Ureter (tissue), 1 donor: ENCODE measurements at regions not wholly inside any gene's neighbourhood (a gene's known extent, or its start where the extent isn't known, plus 50 kb on each side); places are given as distances from the start of the nearest gene placed in this dataset.
"Not testable (repeated sequence)": the region's sequence is repeated elsewhere in the genome, so short reads cannot be mapped to it uniquely, and the experiment has no call there.

Source experiments
- DNase-seq: peaks from one replicate; pipeline ENCODE4 v3.0.0-alpha.2; 2020; ENCODE audit warnings: low spot score
- donor health status: DM: yes; HTN: yes; CAD: no.

DNA sequence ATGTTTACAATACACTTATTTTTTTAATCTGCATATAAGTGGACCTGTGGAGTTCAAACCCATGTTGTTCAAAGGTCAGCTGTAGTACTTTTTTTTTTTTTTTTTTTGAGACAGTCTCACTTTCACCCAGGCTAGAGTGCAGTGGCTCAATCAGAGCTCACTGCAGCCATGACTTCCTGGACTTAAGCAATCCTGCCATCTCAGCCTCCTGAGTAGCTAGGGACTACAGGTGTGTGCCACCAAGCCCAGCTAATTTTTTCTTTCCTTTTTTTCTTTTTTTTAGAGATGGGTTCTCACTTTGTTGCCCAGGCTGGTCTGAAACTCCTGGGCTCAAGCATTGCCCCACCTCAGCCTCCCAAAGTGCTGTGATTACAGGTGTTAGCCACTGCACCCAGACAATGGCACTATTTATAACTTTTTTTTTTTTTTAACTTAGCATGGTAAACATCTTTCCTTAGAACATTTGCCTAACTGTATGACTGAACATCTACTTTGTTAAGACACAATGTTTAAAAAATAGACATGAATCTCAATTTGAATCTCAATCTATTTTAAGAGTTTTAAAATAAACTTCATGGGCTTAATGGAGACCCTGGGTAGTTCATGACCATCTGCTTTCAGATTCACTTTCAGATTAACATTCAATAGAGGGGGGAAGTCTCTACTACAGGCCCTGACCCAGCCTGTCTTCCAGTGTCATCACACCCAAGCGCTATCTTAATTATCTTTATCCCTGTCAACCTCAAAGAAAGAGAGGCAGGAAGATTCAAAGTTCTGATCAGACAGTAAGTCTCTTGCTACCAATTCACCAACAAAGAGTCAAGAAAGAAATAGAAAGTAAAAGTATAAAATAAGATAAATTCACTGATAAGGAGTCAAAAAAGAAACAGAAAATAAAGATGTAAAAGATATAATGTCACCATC lies 97.7 kb upstream of the DOCK9 start:
- no peak for DNase-seq

GRCh38 chr13:99078017-99078771 lies 100.3 kb upstream of the DOCK9 start:
- DNase-seq, result no peak

DNA sequence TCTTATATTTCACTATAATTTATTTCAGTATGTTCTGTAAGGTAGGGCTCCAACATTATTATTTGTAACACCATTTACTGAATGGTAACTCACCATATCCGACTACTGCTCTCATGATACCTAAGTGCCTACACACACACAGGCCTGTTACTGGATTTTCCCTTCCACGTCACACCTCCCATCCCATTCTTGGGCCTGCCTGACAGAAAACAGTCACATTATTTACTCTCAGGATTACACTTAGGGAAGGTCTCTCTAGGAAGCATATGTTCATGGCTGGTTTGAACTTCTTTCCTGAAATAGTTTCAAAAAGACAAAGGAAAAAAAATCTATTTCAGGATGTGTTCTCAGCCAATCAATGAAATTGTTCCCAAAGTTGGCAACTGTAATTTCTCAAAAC lies 102.3 kb upstream of the DOCK9 start:
- no peak for DNase-seq

- no peak for DNase-seq
Measured at GRCh38 chr13:99083981-99084380, 106.1 kb upstream of the DOCK9 start.

- DNase-seq, result no peak
Measured at GRCh38 chr13:99085139-99085807, 107.4 kb upstream of the DOCK9 start.

GRCh38 chr13:99085808-99086266 lies 108.0 kb upstream of the DOCK9 start:
- peak; percentile 55 for DNase-seq

GRCh38 chr13:99086267-99087097 lies 108.6 kb upstream of the DOCK9 start:
- peak; percentile 46 for DNase-seq

DNA sequence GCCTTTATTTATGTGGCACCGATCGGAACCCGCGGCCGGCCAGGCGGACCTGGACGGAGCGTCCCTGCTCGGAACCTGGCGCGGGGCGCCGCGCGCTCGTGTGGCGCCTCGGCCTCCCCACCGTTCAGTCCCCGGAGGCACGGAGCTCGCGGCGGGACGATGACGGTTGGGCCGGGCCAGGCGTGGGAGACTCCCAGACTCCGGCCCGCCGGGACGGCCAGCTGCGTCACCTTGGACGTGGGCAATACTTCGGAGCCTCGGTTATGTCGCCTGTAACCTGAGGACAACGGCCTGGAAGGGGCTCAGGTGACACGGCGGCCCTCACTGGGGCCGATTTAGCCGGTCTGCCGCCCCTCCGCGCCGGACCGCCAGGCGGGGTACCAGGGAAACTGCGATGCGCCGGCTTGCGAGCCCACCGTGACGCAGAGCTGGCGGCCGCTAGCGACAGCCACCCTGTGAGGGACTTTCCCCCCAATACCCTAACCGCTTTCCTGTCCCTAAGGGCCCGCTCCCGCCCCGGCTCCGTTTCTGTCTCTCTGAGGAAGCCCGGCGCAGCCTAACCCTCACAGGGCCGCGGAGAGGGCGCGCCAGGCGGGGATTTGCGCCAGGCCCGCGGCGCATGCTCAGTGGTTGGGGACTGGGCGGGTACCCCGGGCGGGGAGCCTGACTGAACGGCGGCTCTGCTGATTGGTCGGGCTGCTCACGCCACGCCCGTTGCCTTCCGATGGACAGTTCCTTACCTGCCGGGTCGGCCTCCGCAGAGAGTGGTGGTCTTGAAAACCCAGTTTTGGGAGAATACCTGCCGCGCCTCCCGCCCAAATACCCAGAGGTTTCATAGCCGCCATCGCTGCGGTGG lies 109.5 kb upstream of the DOCK9 start:
- DNase-seq, result peak; percentile 94

DNA sequence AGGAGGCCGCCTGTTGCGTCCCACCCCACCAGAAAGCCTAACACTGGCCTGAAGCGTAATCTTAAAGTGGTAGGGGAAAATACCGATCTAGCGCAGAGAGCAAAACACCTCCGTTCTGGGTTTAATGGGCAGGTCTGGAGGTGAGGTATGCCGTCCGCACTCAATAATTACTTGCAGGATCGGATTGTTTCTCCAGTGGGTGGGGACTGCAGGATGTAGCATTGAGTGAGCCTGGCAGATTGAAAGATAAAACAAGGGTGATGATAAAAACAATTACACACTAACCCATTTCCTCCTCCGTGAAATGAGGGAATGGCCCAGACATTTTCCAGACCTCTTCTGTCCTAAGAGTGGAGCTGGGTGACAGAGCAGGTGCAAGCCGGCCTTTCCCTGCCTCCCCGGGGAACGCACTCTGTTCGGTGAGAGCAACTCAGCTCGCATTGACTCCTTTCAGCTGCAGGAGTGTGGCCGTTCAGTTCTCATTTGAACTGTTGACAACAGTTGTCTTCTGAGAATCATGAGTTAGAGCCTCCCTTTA lies 110.2 kb upstream of the DOCK9 start:
- no peak for DNase-seq

GRCh38 chr13:99093997-99094396 lies 106.7 kb upstream of the UBAC2 start:
- DNase-seq, result no peak

GRCh38 chr13:99101831-99102230 lies 98.8 kb upstream of the UBAC2 start:
- DNase-seq, result not testable (repeated sequence)

GRCh38 chr13:99103536-99103935 lies 97.1 kb upstream of the UBAC2 start:
- no peak for DNase-seq

DNA sequence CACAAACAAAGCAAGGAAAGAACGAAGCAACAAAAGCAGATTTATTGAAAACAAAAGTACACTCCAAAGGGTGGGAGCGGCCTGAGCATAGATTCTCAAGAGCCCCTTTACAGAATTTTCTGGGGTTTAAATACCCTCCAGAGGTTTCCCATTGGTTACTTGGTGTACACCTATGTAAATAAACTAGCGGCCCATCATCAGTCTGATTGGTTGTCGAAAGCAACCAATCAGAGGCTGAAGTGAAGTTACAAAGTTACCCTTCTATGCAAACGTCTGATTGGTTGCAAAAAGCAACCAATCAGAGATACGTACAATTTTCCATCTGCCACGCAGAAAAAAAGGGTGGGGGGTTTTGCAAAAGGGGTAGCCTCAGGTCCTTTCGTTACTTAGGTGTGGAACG lies 96.3 kb upstream of the UBAC2 start:
- no peak for DNase-seq

GRCh38 chr13:99105160-99105559 lies 95.5 kb upstream of the UBAC2 start:
- DNase-seq, result no peak

DNA sequence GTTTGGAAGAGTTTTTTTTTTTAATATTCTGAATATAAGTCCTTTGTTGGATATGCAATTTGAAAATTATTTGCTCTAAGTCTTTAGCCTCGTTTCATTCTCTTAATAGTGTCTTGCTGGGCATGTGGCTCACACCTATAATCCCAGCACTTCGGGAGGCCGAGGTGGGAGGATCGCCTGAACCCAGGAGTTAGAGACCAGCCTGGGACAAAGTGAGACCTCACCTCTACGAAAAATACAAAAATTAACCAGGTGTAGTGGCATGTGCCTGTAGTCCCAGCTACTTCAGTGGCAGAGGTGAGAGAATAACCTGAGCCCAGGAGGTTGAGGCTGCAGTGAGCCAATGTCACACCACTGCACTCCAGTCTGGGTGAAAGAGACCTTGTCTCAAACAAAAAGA lies 87.3 kb upstream of the UBAC2 start:
- no peak for DNase-seq

GRCh38 chr13:99118179-99118578 lies 82.5 kb upstream of the UBAC2 start:
- DNase-seq, result no peak

GRCh38 chr13:99119656-99120055 lies 81.0 kb upstream of the UBAC2 start:
- no peak for DNase-seq

DNA sequence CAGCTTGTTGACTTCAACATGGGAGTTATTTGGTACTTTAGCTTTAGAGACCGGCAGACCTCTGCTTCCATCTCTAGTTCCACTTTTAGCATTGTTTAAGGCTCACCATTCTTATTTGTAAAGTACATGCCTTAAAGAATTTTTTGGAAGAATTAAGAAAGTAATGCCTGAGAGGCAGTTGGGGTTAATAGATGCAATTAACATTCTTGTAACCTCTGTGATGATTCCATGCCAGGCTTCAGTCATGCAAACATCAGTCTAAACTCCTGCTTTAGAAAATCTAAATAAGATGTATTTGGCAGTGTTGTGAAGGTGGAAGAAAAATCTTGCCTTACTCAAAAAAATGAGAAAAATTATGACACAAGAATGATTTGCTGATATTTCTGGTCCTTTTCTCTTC lies 79.9 kb upstream of the UBAC2 start:
- DNase-seq, result no peak

GRCh38 chr13:99122171-99122570 lies 78.5 kb upstream of the UBAC2 start:
- DNase-seq, result no peak
